Choroid plexus epithelial cell (primary cell): ENCODE measurements at regions not wholly inside any gene's neighbourhood (a gene's known extent, or its start where the extent isn't known, plus 50 kb on each side); places are given as distances from the start of the nearest gene placed in this dataset.

Experiments used
- DNase-seq: peaks from one replicate; pipeline ENCODE4 v3.0.0-alpha.2; 2010; ENCODE audit warnings: low read depth
- H3K4me3 ChIP-seq: 2 replicates; pipeline ENCODE4 v1.5.1; 2011; ENCODE audit warnings: low read depth, mild to moderate bottlenecking, control low read depth, low read length, moderate library complexity
- TF ChIP-seq, protein P1 (sequence below): conservative IDR thresholded peaks from 2 replicates; pipeline ENCODE4 v1.5.1; 2011; ENCODE audit warnings: low read depth, mild to moderate bottlenecking, control low read depth, inconsistent platforms, low read length, moderate library complexity

DNA sequence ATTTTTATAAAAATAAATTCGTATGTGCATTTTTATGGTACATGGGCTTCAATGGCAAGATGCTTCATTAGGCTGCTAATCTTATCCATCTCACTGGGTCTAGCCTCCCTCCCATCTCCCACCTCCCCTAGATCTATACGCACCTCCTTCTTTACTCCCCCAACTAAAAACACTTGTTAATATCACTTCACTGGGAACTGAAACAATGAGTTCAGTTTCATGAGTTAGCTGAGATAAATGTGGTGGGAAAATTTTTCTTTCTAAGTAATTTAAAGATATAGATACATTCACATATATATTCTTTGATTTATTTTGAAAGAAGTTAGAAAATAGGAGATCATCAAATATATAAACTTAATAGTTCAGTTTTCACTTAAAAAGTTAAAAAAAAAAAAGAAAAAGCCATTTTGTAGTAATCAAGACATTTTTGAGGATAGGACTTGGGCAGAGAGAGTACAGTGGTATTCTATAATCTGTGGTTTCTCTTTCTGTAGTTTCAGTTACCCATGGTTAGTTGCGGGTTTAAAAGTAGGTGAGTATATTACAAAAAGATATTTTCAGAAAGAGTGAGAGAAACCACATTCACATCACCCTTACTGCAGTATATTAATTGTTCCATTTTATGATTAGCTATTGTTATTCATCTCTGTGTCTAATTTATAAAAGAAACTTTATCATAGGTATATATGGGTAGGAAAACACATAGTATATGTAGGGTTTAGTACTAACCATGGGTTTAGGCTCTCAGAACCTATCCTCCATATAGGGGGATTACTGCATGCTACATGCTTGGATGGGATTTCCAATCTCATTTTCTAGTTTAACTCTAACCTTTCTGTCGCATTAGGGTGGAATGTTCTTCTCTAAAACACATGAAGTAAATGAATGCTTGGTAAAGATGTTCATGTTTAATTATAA lies 316.0 kb upstream of the CBLB start:
- no peak overlapping the region for H3K4me3 ChIP-seq
- no peak for DNase-seq
- TF ChIP-seq, protein P1, sequence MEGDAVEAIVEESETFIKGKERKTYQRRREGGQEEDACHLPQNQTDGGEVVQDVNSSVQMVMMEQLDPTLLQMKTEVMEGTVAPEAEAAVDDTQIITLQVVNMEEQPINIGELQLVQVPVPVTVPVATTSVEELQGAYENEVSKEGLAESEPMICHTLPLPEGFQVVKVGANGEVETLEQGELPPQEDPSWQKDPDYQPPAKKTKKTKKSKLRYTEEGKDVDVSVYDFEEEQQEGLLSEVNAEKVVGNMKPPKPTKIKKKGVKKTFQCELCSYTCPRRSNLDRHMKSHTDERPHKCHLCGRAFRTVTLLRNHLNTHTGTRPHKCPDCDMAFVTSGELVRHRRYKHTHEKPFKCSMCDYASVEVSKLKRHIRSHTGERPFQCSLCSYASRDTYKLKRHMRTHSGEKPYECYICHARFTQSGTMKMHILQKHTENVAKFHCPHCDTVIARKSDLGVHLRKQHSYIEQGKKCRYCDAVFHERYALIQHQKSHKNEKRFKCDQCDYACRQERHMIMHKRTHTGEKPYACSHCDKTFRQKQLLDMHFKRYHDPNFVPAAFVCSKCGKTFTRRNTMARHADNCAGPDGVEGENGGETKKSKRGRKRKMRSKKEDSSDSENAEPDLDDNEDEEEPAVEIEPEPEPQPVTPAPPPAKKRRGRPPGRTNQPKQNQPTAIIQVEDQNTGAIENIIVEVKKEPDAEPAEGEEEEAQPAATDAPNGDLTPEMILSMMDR: no peak

DNA sequence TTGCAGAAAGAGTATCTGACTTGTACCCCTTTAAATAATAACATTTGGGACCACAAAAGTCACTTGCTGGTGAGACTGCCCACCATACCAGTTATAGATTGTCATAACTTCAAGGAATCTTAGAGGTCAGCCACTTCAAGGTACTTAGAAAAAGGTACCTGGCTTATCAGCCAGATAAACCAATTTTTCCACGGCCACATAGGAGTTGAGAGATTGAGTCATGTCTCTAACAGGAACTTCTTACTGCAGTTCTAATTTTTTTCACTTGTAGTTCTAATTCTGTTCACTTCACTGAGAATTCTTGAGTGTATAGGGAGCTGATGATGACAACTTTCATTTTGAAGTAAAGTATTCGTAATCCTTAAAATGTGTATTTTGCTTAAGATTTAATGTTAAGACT lies 317.1 kb upstream of the CBLB start:
- no peak for DNase-seq
- TF ChIP-seq, protein P1: no peak
- no peak overlapping the region for H3K4me3 ChIP-seq

DNA sequence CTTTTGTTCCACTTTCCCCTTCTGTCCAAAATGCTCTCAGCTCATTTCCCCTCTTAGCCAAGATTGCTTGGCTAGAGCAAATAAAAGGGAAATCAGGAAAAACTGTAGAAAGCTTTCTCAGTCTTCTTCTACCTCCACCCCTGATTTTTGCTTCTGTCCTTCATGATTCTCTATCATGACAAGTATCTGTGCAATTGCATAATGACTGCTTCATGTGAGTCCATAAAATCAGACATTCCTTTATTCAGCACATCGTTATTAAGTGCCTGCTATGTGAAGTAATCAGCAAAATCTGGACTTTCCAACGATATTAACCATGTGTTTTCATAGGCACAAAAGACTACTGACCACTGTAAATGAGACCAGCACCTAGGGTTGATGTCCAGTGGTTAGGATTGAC lies 321.5 kb upstream of the CBLB start:
- TF ChIP-seq, protein P1: no peak
- no peak for DNase-seq
- no peak overlapping the region for H3K4me3 ChIP-seq

DNA sequence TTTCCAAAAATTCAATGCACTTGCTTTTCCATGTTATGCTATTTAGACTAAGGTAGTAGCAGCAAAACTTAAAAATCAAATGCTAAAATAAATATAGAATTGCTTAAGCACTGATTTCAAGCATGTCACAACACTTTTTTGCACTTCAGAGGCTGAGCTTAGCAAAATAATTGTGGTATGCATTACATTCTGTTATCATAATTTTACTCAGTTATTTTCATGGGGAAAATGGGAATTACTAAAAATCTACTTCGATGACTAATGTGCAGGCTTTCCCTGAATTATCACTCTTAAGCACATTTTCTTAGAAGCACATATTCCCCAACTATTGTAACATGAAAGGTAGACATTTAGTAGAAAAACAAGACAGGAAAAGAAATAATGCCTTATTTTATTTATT lies 322.4 kb upstream of the CBLB start:
- no peak overlapping the region for H3K4me3 ChIP-seq
- TF ChIP-seq, protein P1: no peak
- DNase-seq: no peak

DNA sequence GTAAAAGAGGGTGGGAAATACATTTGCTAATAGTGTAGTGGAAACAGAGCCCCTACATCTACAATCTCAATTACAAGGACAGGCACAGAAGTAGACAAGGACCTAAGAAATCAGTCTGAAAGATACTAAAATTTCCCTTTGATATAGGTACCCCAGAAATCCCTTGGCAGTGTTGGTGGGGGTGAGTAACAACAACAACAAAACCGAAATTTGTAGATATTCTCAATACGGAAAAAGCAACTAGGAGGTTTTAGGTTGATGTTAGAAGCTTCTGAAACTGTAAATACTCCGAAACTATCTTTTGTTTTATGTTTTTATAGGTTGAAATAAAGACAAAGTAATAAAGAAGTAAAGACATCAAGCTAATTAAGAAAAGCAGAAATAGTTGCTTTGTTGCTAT lies 323.1 kb upstream of the CBLB start:
- no peak for DNase-seq
- no peak overlapping the region for H3K4me3 ChIP-seq
- TF ChIP-seq, protein P1: no peak

DNA sequence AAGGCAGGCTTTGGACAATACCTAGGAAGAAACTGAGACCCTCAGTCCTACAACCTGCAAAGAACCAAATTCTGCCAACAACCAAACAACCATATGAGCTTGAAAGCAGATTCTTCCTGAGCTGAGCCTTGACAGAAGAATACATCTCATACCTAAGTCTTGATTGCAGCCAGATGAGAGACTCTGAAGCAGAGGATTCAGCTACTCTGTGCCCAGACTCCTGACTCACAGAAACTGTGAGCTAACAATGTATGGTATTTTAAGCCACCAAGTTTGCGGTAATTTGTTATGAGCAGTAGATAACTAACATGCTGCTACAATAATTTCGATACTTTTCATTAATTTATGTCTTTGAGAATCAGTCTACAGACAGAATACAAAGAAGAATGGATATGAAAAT lies 325.1 kb upstream of the CBLB start:
- peak; percentile 11 for DNase-seq
- no peak overlapping the region for H3K4me3 ChIP-seq
- TF ChIP-seq, protein P1: no peak

DNA sequence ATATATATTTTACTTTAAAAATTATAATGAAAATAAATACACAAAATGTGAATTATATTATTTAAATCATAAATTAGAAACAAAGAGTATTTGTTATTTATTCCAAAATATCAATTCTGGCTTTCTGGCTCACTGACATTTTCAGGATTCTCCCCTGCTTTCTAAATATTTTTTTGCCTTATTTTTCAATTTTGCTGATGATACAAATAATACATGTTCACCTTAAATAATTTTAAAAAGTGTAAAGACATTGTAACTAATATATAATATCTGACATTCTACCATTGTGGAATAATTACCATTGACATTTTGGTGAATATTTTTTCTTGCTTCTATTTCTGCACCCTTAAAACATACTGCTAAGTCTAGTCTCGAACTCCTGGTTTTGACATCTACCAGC lies 325.9 kb upstream of the CBLB start:
- no peak for DNase-seq
- TF ChIP-seq, protein P1: no peak
- H3K4me3 ChIP-seq: no peak overlapping the region
